AG09319 (cell line): ENCODE measurements at regions not wholly inside any gene's neighbourhood (a gene's known extent, or its start where the extent isn't known, plus 50 kb on each side); places are given as distances from the start of the nearest gene placed in this dataset.
"Not testable (repeated sequence)": the region's sequence is repeated elsewhere in the genome, so short reads cannot be mapped to it uniquely, and the experiment has no call there.

Experiments used
- DNase-seq: peaks from one replicate; pipeline ENCODE4 v3.0.0-alpha.2; 2010; ENCODE audit warnings: low read depth; ENCODE audit errors: extremely low read depth
- CTCF ChIP-seq: IDR thresholded peaks from 2 replicates; pipeline ENCODE4 v1.5.1; 2011; ENCODE audit warnings: low read depth, mild to moderate bottlenecking, inconsistent platforms, low read length, moderate library complexity

GRCh38 chr7:81003326-81003725 lies 84.5 kb upstream of the SEMA3C start:
- DNase-seq, result no peak

GRCh38 chr7:81002421-81002820 lies 83.6 kb upstream of the SEMA3C start:
- DNase-seq, result no peak
- TF ChIP-seq CTCF, result no peak

More at GRCh38 chr7:81003326-81003725, 84.5 kb upstream of the SEMA3C start:
- no peak for TF ChIP-seq CTCF

- DNase-seq, result no peak
- TF ChIP-seq CTCF, result no peak
Observed at GRCh38 chr7:80999771-81000170, 80.9 kb upstream of the SEMA3C start.

GRCh38 chr7:80999100-80999499 lies 80.2 kb upstream of the SEMA3C start:
- DNase-seq, result no peak
- no peak for TF ChIP-seq CTCF

GRCh38 chr7:80997841-80998240 lies 79.0 kb upstream of the SEMA3C start:
- TF ChIP-seq CTCF, result no peak

GRCh38 chr7:80996236-80996635 lies 77.4 kb upstream of the SEMA3C start:
- DNase-seq, result not testable (repeated sequence)

More at GRCh38 chr7:80997841-80998240, 79.0 kb upstream of the SEMA3C start:
- DNase-seq, result no peak

- DNase-seq, result no peak
Observed at GRCh38 chr7:80991654-80992053, 72.8 kb upstream of the SEMA3C start.

More at GRCh38 chr7:80991654-80992053, 72.8 kb upstream of the SEMA3C start:
- TF ChIP-seq CTCF, result no peak
